ENCODE measurements at regions not wholly inside any gene's neighbourhood (a gene's known extent, or its start where the extent isn't known, plus 50 kb on each side); places are given as distances from the start of the nearest gene placed in this dataset.

- DNase-seq: no peak
Measured at GRCh38 chr1:29478151-29478791, 241.9 kb downstream of the PTPRU start.

GRCh38 chr1:29475326-29475725 is 239.0 kb downstream of the PTPRU start:
- DNase-seq: no peak

- no peak for DNase-seq
Measured at GRCh38 chr1:29474274-29475244, 238.2 kb downstream of the PTPRU start.

- DNase-seq: no peak
Measured at GRCh38 chr1:29473161-29473855, 237.0 kb downstream of the PTPRU start.

GRCh38 chr1:29471487-29472313 is 235.4 kb downstream of the PTPRU start:
- DNase-seq: no peak

- DNase-seq: no peak
Measured at GRCh38 chr1:29470788-29471119, 234.4 kb downstream of the PTPRU start.

GRCh38 chr1:29470087-29470787 is 233.9 kb downstream of the PTPRU start:
- no peak for DNase-seq

- DNase-seq: no peak
Measured at GRCh38 chr1:29469457-29469856, 233.1 kb downstream of the PTPRU start.

- no peak for DNase-seq
Measured at GRCh38 chr1:29467989-29468900, 231.9 kb downstream of the PTPRU start.

- no peak for DNase-seq
Measured at GRCh38 chr1:29466258-29466657, 229.9 kb downstream of the PTPRU start.

GRCh38 chr1:29465755-29466154 is 229.4 kb downstream of the PTPRU start:
- no peak for DNase-seq

GRCh38 chr1:29462096-29462495 is 225.8 kb downstream of the PTPRU start:
- DNase-seq: no peak

GRCh38 chr1:29461115-29461739 is 224.9 kb downstream of the PTPRU start:
- DNase-seq: no peak

GRCh38 chr1:29460694-29461093 is 224.4 kb downstream of the PTPRU start:
- DNase-seq: no peak

GRCh38 chr1:29460041-29460610 is 223.8 kb downstream of the PTPRU start:
- no peak for DNase-seq

- DNase-seq: no peak
Measured at GRCh38 chr1:29459620-29459945, 223.3 kb downstream of the PTPRU start.

- DNase-seq: no peak
Measured at GRCh38 chr1:29458737-29459619, 222.7 kb downstream of the PTPRU start.

GRCh38 chr1:29457496-29458368 is 221.4 kb downstream of the PTPRU start:
- no peak for DNase-seq

Measured in CD4-positive, alpha-beta T cell treated with Interleukin-12 subunit alpha and Interleukin-12 subunit beta, for 1 hour (primary cell).